ENCODE measurements at regions not wholly inside any gene's neighbourhood (a gene's known extent, or its start where the extent isn't known, plus 50 kb on each side); places are given as distances from the start of the nearest gene placed in this dataset.

DNA sequence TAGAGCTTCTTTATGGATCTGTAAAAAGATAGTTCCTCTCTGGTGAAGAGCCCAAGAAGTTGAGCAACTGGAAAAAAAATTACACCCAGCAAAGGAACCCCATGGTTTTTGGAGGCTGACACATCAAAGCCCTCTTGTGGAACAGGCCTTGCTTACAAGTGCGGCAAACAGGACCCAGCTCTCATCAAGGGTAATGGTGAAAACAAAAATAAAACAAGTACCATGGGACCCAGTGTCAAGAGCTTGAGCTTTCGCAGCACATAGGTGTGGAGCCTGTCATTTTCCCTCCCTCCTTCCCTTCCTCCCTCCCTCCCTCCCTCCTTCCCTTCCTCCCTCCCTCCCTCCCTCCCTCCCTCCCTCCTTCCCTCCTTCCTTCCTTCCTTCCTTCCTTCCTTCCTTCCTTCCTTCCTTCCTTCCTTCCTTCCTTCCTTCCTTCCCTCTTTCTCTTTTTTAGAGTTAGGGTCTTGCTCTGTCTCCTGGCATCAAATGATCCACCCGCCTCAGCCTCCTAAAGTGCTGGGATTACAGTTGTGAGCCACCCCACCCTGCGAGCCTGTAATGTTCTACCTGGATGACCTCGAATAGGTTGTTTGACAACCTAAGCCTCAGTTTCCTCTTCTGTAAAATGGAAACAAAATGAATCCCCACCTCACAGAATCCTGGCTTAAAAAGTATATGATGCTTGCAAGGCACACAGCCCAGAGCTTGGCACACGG, 114.3 kb upstream of the RPH3A start:
- TF ChIP-seq, protein P1, sequence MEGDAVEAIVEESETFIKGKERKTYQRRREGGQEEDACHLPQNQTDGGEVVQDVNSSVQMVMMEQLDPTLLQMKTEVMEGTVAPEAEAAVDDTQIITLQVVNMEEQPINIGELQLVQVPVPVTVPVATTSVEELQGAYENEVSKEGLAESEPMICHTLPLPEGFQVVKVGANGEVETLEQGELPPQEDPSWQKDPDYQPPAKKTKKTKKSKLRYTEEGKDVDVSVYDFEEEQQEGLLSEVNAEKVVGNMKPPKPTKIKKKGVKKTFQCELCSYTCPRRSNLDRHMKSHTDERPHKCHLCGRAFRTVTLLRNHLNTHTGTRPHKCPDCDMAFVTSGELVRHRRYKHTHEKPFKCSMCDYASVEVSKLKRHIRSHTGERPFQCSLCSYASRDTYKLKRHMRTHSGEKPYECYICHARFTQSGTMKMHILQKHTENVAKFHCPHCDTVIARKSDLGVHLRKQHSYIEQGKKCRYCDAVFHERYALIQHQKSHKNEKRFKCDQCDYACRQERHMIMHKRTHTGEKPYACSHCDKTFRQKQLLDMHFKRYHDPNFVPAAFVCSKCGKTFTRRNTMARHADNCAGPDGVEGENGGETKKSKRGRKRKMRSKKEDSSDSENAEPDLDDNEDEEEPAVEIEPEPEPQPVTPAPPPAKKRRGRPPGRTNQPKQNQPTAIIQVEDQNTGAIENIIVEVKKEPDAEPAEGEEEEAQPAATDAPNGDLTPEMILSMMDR (IDR thresholded peaks at IDR 0.05), result no peak
- Histone ChIP-seq H3K9me3 (no peaks in the 10 kb centered on the region), H3K27me3 (peaks cover 0 to 3% (median 0%) of the 10 kb centered on the region in 4 donors), H3K4me3 (no peak overlapping the region), H3K27ac (no peak overlapping the region), H3K4me1 (no peaks in the 10 kb centered on the region), H3K36me3 (no peaks in the 10 kb centered on the region)
- intact Hi-C loops (cut with DNase I), result no loop called here
- ATAC-seq (no peak), DNase-seq (no peak), FAIRE-seq (no peak)
- 56 to 62% methylated on average over 6 of the region's 6 CpGs for WGBS, 2 donors

DNA sequence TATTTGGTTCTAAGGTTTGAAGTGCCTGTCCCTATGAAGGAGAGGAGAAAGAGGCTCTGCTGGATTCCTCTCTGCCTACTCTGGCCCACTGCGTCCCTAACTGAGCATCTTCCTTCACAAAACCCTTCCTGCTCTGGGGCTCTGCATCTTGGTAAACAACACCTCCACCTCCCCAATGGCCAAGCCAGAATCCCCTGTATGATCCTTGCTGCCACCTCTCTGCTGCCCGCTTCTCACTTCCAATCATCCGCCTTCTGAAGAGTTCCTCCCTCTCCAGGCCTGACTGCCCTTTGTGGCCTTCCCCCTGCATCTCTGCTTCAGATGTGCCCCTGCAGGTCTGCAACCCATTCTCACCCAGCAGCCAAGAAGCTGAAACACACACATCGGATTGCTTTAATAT, 110.6 kb upstream of the RPH3A start:
- H3K27ac ChIP-seq, result no peak overlapping the region
- no peaks in the 10 kb centered on the region for H3K36me3 ChIP-seq
- no peak overlapping the region for H3K4me3 ChIP-seq
- H3K9me3 ChIP-seq, result no peaks in the 10 kb centered on the region
- FAIRE-seq (no peak), DNase-seq (no peak), ATAC-seq (no peak)
- intact Hi-C loops (cut with DNase I), result no loop called here
- no peaks in the 10 kb centered on the region for H3K4me1 ChIP-seq
- peaks cover 0 to 3% (median 0%) of the 10 kb centered on the region in 4 donors for H3K27me3 ChIP-seq
- TF ChIP-seq, protein P1 (IDR thresholded peaks at IDR 0.05), result no peak
- WGBS, 2 donors, result 58 to 64% methylated on average over 4 of the region's 4 CpGs

DNA sequence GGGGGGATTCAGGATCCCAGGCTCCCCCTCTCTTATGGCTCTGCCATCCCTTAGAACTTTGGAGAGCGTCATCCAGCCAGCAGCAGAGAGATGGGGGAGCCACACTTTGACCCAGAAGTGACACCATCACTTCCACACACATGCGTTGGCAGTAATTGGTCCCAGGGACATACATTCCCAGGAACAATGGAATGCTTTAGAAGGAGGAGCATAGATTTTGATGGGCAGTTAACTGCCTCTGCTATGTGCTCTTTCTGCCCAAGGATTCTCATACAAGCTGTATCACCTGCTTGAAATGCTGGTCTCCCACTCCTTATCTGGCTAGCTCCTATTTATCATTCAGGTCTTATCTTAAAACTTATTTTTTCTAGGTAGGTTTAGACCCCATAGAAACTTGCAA, 109.0 kb upstream of the RPH3A start:
- no peak for DNase-seq
- ATAC-seq, result no peak
- Histone ChIP-seq H3K36me3 (no peaks in the 10 kb centered on the region), H3K9me3 (no peaks in the 10 kb centered on the region), H3K4me3 (no peak overlapping the region), H3K27me3 (peaks cover 0 to 3% (median 0%) of the 10 kb centered on the region in 4 donors), H3K27ac (no peak overlapping the region), H3K4me1 (no peaks in the 10 kb centered on the region)
- FAIRE-seq, result no peak
- TF ChIP-seq, protein P1 (IDR thresholded peaks at IDR 0.05), result no peak
- 51 to 64% methylated on average over 2 of the region's 2 CpGs for WGBS, 2 donors
- intact Hi-C loops (cut with DNase I), result no loop called here

DNA sequence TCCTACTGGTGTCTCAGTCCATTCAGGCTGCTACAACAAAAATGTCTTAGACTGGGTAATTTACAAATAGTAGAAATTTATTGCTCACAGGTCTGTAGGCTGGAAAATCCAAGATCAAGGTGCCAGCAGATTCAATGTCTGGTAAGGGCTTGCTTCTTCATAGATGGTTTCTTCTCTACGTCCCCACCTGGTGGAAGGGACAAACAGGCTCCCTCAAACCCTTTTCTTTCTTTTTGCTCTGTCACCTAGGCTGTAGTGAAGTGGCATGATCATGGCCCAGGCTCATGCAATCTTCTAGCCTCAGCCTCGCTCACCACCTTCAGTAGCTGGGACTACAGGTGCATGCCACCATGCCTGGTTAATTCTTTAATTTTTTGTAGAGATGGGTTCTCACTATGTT, 106.8 kb upstream of the RPH3A start:
- Histone ChIP-seq H3K4me1 (no peaks in the 10 kb centered on the region), H3K27ac (no peak overlapping the region), H3K27me3 (no peaks in the 10 kb centered on the region), H3K9me3 (no peaks in the 10 kb centered on the region), H3K36me3 (no peaks in the 10 kb centered on the region), H3K4me3 (no peak overlapping the region)
- TF ChIP-seq, protein P1 (IDR thresholded peaks at IDR 0.05), result no peak
- DNase-seq, result no peak
- no peak for ATAC-seq
- WGBS, 2 donors, result 53 to 54% methylated on average over 2 of the region's 2 CpGs
- FAIRE-seq, result no peak
- intact Hi-C loops (cut with DNase I), result no loop called here

DNA sequence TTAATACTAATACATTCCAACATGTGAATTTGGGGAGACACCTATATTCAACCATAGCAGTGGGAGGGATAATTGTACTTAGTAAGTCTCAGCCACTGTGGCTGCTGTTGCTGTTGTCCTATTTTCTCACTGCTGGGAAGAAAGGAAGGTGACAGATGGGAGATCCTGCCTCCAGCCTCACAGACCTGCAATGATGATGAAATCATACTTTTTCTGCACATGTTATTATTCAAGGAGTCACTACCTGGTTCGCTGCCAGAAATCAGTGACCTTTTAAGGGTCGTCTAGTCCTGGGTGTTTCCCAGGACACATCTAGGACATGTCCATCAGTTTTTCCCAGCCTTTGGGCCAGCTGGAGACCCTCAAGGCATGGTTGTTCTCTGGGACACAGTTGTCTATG, 106.2 kb upstream of the RPH3A start:
- 35 to 39% methylated on average over 2 of the region's 2 CpGs for WGBS, 2 donors
- no peak overlapping the region for H3K4me3 ChIP-seq
- DNase-seq (no peak), ATAC-seq (no peak), FAIRE-seq (no peak)
- H3K36me3 ChIP-seq, result no peaks in the 10 kb centered on the region
- TF ChIP-seq, protein P1 (IDR thresholded peaks at IDR 0.05), result no peak
- H3K9me3 ChIP-seq, result no peaks in the 10 kb centered on the region
- H3K27ac ChIP-seq, result no peak overlapping the region
- no peaks in the 10 kb centered on the region for H3K4me1 ChIP-seq
- intact Hi-C loops (cut with DNase I), result no loop called here
- no peaks in the 10 kb centered on the region for H3K27me3 ChIP-seq
